ENCODE measurements at regions not wholly inside any gene's neighbourhood (a gene's known extent, or its start where the extent isn't known, plus 50 kb on each side); places are given as distances from the start of the nearest gene placed in this dataset.

DNA sequence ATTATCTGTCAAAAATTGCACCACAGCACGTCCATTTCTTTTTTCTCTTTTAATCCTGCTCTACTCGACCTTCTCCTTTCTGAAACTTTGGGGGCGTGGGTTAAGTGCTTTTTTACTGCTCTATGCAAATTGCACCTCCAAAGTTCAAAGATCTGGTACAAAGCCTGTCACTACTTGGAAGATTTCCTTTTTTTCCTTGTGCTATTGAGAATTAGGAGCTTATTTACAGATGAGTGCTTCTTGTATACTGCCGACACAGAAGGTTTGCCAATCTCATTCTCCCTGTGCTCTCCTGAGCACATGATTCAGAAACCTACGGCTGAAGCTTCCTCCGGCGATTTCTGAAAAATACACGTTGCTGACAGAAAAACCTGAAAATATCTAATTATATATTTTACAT lies 94.8 kb downstream of the TEX29 start:
- WGBS, 3 donors = 50 to 62% (median 52%) methylated on average over 8 of the region's 8 CpGs
- H3K27me3 ChIP-seq = no peaks in the 10 kb centered on the region
- TF ChIP-seq, protein P1, sequence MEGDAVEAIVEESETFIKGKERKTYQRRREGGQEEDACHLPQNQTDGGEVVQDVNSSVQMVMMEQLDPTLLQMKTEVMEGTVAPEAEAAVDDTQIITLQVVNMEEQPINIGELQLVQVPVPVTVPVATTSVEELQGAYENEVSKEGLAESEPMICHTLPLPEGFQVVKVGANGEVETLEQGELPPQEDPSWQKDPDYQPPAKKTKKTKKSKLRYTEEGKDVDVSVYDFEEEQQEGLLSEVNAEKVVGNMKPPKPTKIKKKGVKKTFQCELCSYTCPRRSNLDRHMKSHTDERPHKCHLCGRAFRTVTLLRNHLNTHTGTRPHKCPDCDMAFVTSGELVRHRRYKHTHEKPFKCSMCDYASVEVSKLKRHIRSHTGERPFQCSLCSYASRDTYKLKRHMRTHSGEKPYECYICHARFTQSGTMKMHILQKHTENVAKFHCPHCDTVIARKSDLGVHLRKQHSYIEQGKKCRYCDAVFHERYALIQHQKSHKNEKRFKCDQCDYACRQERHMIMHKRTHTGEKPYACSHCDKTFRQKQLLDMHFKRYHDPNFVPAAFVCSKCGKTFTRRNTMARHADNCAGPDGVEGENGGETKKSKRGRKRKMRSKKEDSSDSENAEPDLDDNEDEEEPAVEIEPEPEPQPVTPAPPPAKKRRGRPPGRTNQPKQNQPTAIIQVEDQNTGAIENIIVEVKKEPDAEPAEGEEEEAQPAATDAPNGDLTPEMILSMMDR (IDR thresholded peaks at IDR 0.05) = no peak
- TF ChIP-seq EP300 (IDR thresholded peaks at IDR 0.05) = no peak
- no peak for TF ChIP-seq POLR2A (IDR thresholded peaks at IDR 0.05)

DNA sequence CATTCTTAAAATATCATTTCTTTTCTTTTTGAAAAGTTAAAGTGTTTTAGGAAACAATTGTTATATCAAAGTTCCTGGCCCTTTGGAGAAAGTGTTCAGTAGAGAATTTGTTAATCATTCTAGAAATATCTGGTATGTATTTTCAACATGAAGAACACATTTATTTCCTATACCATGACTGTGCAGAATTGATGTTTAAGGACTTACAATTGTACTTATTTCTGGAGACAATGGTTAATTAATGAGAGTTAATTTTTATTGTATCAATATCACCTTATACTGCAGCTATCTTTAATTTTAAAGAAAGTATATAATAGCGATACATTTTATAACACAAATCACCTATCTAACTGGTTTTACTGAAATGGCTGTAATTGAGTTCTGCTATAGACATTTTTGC lies 95.3 kb downstream of the TEX29 start:
- TF ChIP-seq, protein P1 (IDR thresholded peaks at IDR 0.05) = no peak
- TF ChIP-seq EP300 (IDR thresholded peaks at IDR 0.05) = no peak
- no peak for TF ChIP-seq POLR2A (IDR thresholded peaks at IDR 0.05)
- no peaks in the 10 kb centered on the region for H3K27me3 ChIP-seq
- no peak overlapping the region for H3K4me3 ChIP-seq
- no peaks in the 10 kb centered on the region for H3K9me3 ChIP-seq
- DNase-seq = no peak
- H3K4me1 ChIP-seq (ENCODE audit: insufficient read depth) = no peaks in the 10 kb centered on the region
- H3K36me3 ChIP-seq = no peaks in the 10 kb centered on the region
- no peak overlapping the region for H3K27ac ChIP-seq
- intact Hi-C loops (cut with DNase I) = no loop called here
- 92 to 98% (median 95%) methylated on average over 1 of the region's 1 CpG for WGBS, 3 donors

More for the DNA sequence above, 94.8 kb downstream of the TEX29 start:
- H3K4me1 ChIP-seq (ENCODE audit: insufficient read depth) = no peaks in the 10 kb centered on the region
- no peaks in the 10 kb centered on the region for H3K9me3 ChIP-seq
- no peak for DNase-seq
- H3K36me3 ChIP-seq = no peaks in the 10 kb centered on the region
- H3K27ac ChIP-seq = no peak overlapping the region
- intact Hi-C loops (cut with DNase I) = no loop called here
- no peak overlapping the region for H3K4me3 ChIP-seq

DNA sequence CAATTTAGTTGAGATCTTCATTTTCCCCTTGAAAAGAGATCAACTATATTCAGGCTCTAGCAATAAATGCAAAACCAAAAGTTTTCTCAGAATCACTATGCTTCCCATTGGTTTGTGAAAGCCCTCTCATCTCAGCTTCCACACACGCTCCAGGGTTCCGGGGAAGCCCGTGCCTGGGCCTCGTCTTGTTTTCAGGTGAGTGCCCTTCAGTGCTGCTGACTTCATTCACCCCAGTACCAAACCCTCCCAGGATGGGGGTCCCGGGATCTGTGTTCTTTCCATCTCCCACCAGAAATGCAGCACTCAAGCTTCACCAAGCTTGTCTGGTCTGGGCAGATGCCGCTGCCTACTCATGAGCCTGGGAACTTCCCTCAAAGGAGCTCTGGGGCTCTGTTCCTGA lies 97.7 kb downstream of the TEX29 start:
- intact Hi-C loops (cut with DNase I) = no loop called here
- Histone ChIP-seq H3K27ac (no peak overlapping the region), H3K4me1 (ENCODE audit: insufficient read depth) (no peaks in the 10 kb centered on the region), H3K27me3 (no peaks in the 10 kb centered on the region), H3K4me3 (no peak overlapping the region), H3K9me3 (no peaks in the 10 kb centered on the region), H3K36me3 (no peaks in the 10 kb centered on the region)
- WGBS, 3 donors = 84% methylated on average over 6 of the region's 6 CpGs
- DNase-seq = no peak
- no peak for TF ChIP-seq POLR2A (IDR thresholded peaks at IDR 0.05)
- TF ChIP-seq, protein P1 (IDR thresholded peaks at IDR 0.05) = no peak
- no peak for TF ChIP-seq EP300 (IDR thresholded peaks at IDR 0.05)

DNA sequence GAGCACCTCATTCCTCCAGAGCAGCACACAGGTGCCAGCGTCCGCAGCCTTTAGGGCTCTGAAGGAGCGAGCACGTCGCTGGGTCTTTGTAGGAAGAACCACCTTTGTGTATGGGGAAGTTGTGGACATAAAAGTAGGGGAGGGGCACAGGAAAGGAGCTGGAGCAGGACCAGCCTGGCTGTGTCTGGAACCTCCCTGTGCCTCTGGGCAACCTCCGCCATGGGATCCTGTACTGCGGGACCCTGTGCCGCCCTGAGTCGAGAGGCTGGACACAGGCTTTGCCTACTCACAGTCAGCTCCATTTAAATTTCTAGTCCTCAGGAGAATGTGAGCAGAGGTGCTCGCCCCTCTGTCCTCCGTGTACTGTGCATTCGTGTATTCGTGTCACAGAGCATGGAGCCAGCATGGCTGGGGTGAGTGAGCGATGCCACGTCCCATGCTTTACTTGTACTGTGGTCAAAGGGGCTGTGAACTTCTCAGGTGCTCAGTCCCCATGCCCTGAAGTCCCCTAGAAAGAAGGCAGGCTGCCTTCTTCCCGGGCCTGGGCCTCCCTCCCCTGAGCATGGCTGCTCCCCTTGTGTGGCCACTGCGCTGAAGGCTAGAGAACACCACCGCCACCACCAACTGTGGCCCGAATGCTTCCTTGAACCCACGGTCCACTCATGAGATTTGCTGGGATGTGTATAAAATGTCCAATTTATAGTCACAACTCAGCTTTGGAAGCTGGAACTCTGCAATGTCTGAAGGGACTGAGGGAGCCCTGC lies 99.9 kb downstream of the TEX29 start:
- Histone ChIP-seq H3K36me3 (no peaks in the 10 kb centered on the region), H3K4me3 (no peak overlapping the region), H3K27ac (no peak overlapping the region), H3K27me3 (no peaks in the 10 kb centered on the region), H3K9me3 (no peaks in the 10 kb centered on the region), H3K4me1 (ENCODE audit: insufficient read depth) (no peaks in the 10 kb centered on the region)
- intact Hi-C loops (cut with DNase I) = no loop called here
- no peak for DNase-seq
- 85 to 89% (median 88%) methylated on average over 20 of the region's 20 CpGs for WGBS, 3 donors
- TF ChIP-seq EP300 (IDR thresholded peaks at IDR 0.05) (no peak), POLR2A (IDR thresholded peaks at IDR 0.05) (no peak)
- TF ChIP-seq, protein P1 (IDR thresholded peaks at IDR 0.05) = no peak

All from ovary (tissue), 7 donors.